GM13977 (cell line): ENCODE measurements at regions not wholly inside any gene's neighbourhood (a gene's known extent, or its start where the extent isn't known, plus 50 kb on each side); places are given as distances from the start of the nearest gene placed in this dataset.

Source experiments
- DNase-seq: peaks from one replicate; pipeline ENCODE4 v3.0.0; 2012; ENCODE audit warnings: low spot score
- CTCF ChIP-seq: IDR thresholded peaks from 2 replicates; pipeline ENCODE4 v1.5.1; 2012; ENCODE audit warnings: mild to moderate bottlenecking, control low read depth; ENCODE audit not compliant: insufficient read depth; ENCODE audit errors: extremely low read depth, missing control alignments
- in situ Hi-C: fragments of 300-500 bp; cut with MboI; formaldehyde crosslinking; loops from one replicate; pipeline ENCODE4 v1.12.0; 2022; ENCODE audit warnings: low sequenced_read_pairs, low pct_unique_long_range_greater_than_20kb, mixed read lengths, inconsistent platforms; ENCODE audit not compliant: unreplicated experiment

GRCh38 chr15:35320158-35320780 lies 225.7 kb downstream of the DPH6 start:
- TF ChIP-seq CTCF, result no peak
- no peak for DNase-seq
- in situ Hi-C loops, result no loop called here

- in situ Hi-C loops, result no loop called here
- no peak for DNase-seq
- TF ChIP-seq CTCF, result no peak
Observed at GRCh38 chr15:35319354-35319753, 226.6 kb downstream of the DPH6 start.

- no peak for TF ChIP-seq CTCF
- DNase-seq, result no peak
- in situ Hi-C loops, result no loop called here
Observed at GRCh38 chr15:35317217-35317616, 228.7 kb downstream of the DPH6 start.

DNA sequence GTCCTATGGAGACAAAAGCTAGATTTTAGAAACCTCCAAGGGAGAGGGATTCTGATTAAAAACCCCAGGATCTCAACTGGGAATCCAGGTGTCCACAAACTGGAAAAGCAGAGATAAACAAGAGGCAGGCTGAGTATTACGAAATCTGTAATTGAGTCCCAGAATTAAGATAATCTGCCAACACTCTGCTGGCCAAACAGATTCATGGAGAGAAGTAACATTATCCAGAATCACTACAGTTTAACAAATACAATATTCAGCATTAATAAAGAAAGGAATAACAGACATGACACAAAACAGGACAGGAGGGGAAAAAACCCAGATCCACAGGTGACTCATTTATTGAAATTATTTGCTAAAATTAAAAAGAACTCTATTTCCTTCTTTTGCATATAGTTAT lies 227.2 kb upstream of the NANOGP8 start:
- no peak for TF ChIP-seq CTCF
- DNase-seq, result no peak
- in situ Hi-C loops, result no loop called here

DNA sequence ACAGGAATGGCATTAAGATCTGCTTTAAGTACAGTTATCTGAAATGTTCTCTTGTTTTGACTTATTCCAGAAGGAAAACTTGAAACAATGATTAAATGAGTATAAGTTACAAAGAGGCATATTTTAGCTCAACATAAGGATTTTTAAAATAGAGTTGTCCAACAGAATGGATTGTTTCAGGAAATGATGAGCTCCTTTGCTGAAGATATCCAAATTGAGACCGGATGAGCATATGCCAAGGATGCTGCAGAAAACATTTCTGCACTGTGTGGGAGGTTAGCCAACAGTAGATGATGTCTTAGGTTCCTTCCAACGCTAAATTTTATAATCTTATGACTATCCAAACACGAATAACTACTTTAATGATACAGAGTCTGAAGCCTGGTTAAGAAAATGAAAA lies 226.5 kb upstream of the NANOGP8 start:
- in situ Hi-C loops, result no loop called here
- TF ChIP-seq CTCF, result no peak
- no peak for DNase-seq

DNA sequence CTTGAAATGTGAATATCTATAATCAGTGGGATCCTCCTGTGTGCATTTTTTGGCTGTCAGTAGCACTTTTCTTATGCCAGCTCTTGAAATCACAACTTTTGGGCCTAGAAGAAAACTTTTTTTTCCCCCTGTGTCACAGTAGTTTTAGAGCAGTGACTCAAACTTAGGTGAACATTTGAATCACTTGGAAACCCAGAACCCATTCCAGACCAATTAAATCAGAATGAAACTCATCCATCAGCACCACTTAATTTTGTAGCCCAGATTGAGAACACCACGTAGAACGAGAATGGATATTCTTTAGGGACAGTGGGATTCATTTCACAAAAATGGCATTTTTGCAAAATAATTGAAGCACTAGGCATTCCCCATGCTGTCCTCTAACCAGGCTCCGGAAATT lies 224.8 kb upstream of the NANOGP8 start:
- no peak for DNase-seq
- in situ Hi-C loops, result no loop called here
- no peak for TF ChIP-seq CTCF

GRCh38 chr15:35308802-35309201 lies 223.7 kb upstream of the NANOGP8 start:
- TF ChIP-seq CTCF, result no peak
- in situ Hi-C loops, result no loop called here
- DNase-seq, result no peak
